ENCODE measurements at regions not wholly inside any gene's neighbourhood (a gene's known extent, or its start where the extent isn't known, plus 50 kb on each side); places are given as distances from the start of the nearest gene placed in this dataset.

GRCh38 chr13:21798181-21798580 lies 127.3 kb downstream of the FGF9 start:
- H3K4me3 ChIP-seq (ENCODE audit: low read depth, low read length), result no peak overlapping the region
- POLR2A ChIA-PET, result no interaction called here
- CTCF ChIA-PET, result no interaction called here
- no peak for DNase-seq (ENCODE audit: low read depth, low spot score)
- H3K9me3 ChIP-seq (ENCODE audit: control insufficient read depth, insufficient read depth, low read length), result no peaks in the 10 kb centered on the region
- H3K27ac ChIP-seq (ENCODE audit: low read depth, low read length), result no peak overlapping the region
- H3K27me3 ChIP-seq (ENCODE audit: control insufficient read depth, insufficient read depth, low read length), result no peaks in the 10 kb centered on the region
- TF ChIP-seq CTCF (IDR thresholded peaks at IDR 0.05; ENCODE audit: low read depth, low read length), result no peak

- DNase-seq (ENCODE audit: low read depth, low spot score), result no peak
- ChIA-PET CTCF (no interaction called here), POLR2A (no interaction called here)
- Histone ChIP-seq H3K9me3 (ENCODE audit: control insufficient read depth, insufficient read depth, low read length) (no peaks in the 10 kb centered on the region), H3K27me3 (ENCODE audit: control insufficient read depth, insufficient read depth, low read length) (no peaks in the 10 kb centered on the region), H3K27ac (ENCODE audit: low read depth, low read length) (no peak overlapping the region), H3K4me3 (ENCODE audit: low read depth, low read length) (no peak overlapping the region)
- TF ChIP-seq CTCF (IDR thresholded peaks at IDR 0.05; ENCODE audit: low read depth, low read length), result no peak
Observed at GRCh38 chr13:21799671-21800070, 128.8 kb downstream of the FGF9 start.

GRCh38 chr13:21800837-21801616 lies 130.2 kb downstream of the FGF9 start:
- Histone ChIP-seq H3K27ac (ENCODE audit: low read depth, low read length) (no peak overlapping the region), H3K9me3 (ENCODE audit: control insufficient read depth, insufficient read depth, low read length) (no peaks in the 10 kb centered on the region), H3K4me3 (ENCODE audit: low read depth, low read length) (no peak overlapping the region), H3K27me3 (ENCODE audit: control insufficient read depth, insufficient read depth, low read length) (no peaks in the 10 kb centered on the region)
- CTCF ChIA-PET, result no interaction called here
- no peak for TF ChIP-seq CTCF (IDR thresholded peaks at IDR 0.05; ENCODE audit: low read depth, low read length)
- POLR2A ChIA-PET, result no interaction called here
- DNase-seq (ENCODE audit: low read depth, low spot score), result no peak

GRCh38 chr13:21805733-21806132 lies 134.9 kb downstream of the FGF9 start:
- TF ChIP-seq CTCF (IDR thresholded peaks at IDR 0.05; ENCODE audit: low read depth, low read length), result no peak
- H3K9me3 ChIP-seq (ENCODE audit: control insufficient read depth, insufficient read depth, low read length), result no peaks in the 10 kb centered on the region; the same call in 1 of the 2 replicates
- DNase-seq (ENCODE audit: low read depth, low spot score), result no peak
- H3K27me3 ChIP-seq (ENCODE audit: control insufficient read depth, insufficient read depth, low read length), result no peaks in the 10 kb centered on the region
- ChIA-PET CTCF (no interaction called here), POLR2A (no interaction called here)
- H3K4me3 ChIP-seq (ENCODE audit: low read depth, low read length), result no peak overlapping the region
- H3K27ac ChIP-seq (ENCODE audit: low read depth, low read length), result no peak overlapping the region

GRCh38 chr13:21812192-21812626 lies 141.3 kb downstream of the FGF9 start:
- no peak for TF ChIP-seq CTCF (IDR thresholded peaks at IDR 0.05; ENCODE audit: low read depth, low read length)
- ChIA-PET POLR2A (no interaction called here), CTCF (no interaction called here)

More at GRCh38 chr13:21812192-21812626, 141.3 kb downstream of the FGF9 start:
- Histone ChIP-seq H3K9me3 (ENCODE audit: control insufficient read depth, insufficient read depth, low read length) (peaks cover 12% of the 10 kb centered on the region), H3K27me3 (ENCODE audit: control insufficient read depth, insufficient read depth, low read length) (no peaks in the 10 kb centered on the region), H3K27ac (ENCODE audit: low read depth, low read length) (no peak overlapping the region), H3K4me3 (ENCODE audit: low read depth, low read length) (no peak overlapping the region)
- no peak for DNase-seq (ENCODE audit: low read depth, low spot score)

Data from AG04450 (cell line).